Progenitor cell of endocrine pancreas (in vitro differentiated cells): ENCODE measurements at regions not wholly inside any gene's neighbourhood (a gene's known extent, or its start where the extent isn't known, plus 50 kb on each side); places are given as distances from the start of the nearest gene placed in this dataset.

Experiments
- DNase-seq: peaks from one replicate; pipeline ENCODE4 v3.0.0; 2021; ENCODE audit warnings: low spot score; ENCODE audit not compliant: unreplicated experiment
- H3K27ac Mint-ChIP-seq: 2 replicates; pipeline ENCODE4 v1.8.0; 2021; ENCODE audit warnings: mild to moderate bottlenecking, moderate library complexity, mixed read lengths
- H3K27me3 Mint-ChIP-seq: 2 replicates; pipeline ENCODE4 v1.8.0; 2021; ENCODE audit warnings: mixed read lengths
- H3K36me3 Mint-ChIP-seq: 2 replicates; pipeline ENCODE4 v1.8.0; 2022; ENCODE audit warnings: mixed read lengths; ENCODE audit not compliant: insufficient read depth
- H3K4me1 Mint-ChIP-seq: 2 replicates; pipeline ENCODE4 v1.8.0; 2021; ENCODE audit warnings: low read depth, mixed read lengths
- H3K4me3 Mint-ChIP-seq: 2 replicates; pipeline ENCODE4 v1.8.0; 2021; ENCODE audit warnings: low read depth, mild to moderate bottlenecking, moderate library complexity, mixed read lengths
- H3K9me3 Mint-ChIP-seq: 2 replicates; pipeline ENCODE4 v1.8.0; 2021; ENCODE audit warnings: low read depth, mixed read lengths
- TF ChIP-seq, protein P1 (sequence below): fragments of 200-600 bp; sonication (generic); IDR thresholded peaks from one replicate; pipeline ENCODE4 v1.5.0; 2021; ENCODE audit warnings: antibody characterized with exemption, mild to moderate bottlenecking; ENCODE audit not compliant: unreplicated experiment

DNA sequence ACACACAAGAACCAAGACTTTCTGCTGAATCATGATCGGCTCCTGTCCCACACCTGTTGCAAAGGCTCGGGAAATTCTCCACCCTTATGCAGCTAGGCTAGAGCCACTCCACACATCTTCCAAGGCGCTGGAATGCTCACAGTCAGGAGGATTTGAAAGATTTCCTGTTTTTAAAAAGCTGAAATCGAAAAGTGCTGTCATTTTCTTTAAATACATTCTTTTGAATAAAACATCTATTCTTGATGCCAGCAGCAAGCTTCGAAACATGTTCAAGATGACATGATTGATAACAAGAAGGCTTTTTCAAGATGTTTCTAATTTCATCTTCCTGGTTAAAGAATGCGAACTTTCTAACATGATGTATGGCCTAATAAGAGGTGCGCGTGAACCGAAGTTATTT is 219.7 kb upstream of the CDH5 start:
- DNase-seq = no peak
- H3K27ac Mint-ChIP-seq = no peak overlapping the region
- peaks cover 18% of the 10 kb centered on the region for H3K27me3 Mint-ChIP-seq
- no peaks in the 10 kb centered on the region for H3K4me1 Mint-ChIP-seq
- no peaks in the 10 kb centered on the region for H3K36me3 Mint-ChIP-seq
- TF ChIP-seq, protein P1, sequence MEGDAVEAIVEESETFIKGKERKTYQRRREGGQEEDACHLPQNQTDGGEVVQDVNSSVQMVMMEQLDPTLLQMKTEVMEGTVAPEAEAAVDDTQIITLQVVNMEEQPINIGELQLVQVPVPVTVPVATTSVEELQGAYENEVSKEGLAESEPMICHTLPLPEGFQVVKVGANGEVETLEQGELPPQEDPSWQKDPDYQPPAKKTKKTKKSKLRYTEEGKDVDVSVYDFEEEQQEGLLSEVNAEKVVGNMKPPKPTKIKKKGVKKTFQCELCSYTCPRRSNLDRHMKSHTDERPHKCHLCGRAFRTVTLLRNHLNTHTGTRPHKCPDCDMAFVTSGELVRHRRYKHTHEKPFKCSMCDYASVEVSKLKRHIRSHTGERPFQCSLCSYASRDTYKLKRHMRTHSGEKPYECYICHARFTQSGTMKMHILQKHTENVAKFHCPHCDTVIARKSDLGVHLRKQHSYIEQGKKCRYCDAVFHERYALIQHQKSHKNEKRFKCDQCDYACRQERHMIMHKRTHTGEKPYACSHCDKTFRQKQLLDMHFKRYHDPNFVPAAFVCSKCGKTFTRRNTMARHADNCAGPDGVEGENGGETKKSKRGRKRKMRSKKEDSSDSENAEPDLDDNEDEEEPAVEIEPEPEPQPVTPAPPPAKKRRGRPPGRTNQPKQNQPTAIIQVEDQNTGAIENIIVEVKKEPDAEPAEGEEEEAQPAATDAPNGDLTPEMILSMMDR = no peak
- H3K4me3 Mint-ChIP-seq = no peak overlapping the region
- H3K9me3 Mint-ChIP-seq = no peaks in the 10 kb centered on the region

DNA sequence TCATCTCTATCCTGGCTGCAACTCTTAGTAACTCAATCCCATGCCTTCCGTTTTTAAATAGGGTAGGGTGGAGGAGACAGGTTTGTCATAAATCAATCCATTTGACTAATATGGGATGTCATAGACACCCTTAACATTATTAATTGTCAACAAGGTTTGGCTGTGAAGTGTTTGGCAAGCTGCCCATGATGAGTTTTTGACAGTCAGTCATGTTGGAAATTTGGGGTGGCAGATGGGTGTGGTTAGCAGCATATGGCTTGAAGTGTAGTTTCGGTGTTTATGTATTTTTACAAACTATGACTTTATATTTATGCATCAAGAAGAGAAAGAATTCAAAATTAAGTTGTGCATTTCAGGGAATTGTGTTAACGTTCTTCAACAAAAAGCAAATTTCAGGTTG is 221.8 kb upstream of the CDH5 start:
- Mint-ChIP-seq H3K9me3 (no peaks in the 10 kb centered on the region), H3K4me3 (no peak overlapping the region), H3K4me1 (no peaks in the 10 kb centered on the region), H3K27me3 (peaks cover 31% of the 10 kb centered on the region), H3K36me3 (no peaks in the 10 kb centered on the region), H3K27ac (no peak overlapping the region)
- DNase-seq = no peak
- TF ChIP-seq, protein P1 = no peak

DNA sequence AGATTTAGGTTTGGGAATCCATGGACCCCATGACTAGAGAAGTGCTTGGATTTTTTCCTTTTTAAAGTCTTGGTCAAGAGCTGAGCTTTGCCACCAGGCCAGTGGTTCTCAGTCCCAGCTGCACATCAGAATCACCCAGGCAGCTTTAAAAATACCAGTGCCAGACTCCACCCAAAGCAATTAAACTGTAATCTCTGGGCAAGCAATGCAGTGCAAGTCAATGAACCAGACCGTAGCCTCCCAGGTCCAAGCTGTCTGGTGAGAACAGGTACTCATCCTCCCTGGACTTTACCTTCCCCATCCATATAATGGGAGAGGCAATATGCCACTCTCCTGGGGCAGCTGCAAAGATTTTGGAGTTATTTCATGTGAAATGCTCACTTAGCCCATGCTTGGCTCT is 223.1 kb upstream of the CDH5 start:
- TF ChIP-seq, protein P1 = no peak
- DNase-seq = no peak
- Mint-ChIP-seq H3K27ac (no peak overlapping the region), H3K4me1 (no peaks in the 10 kb centered on the region), H3K27me3 (peaks cover 27% of the 10 kb centered on the region), H3K36me3 (no peaks in the 10 kb centered on the region), H3K9me3 (no peaks in the 10 kb centered on the region), H3K4me3 (no peak overlapping the region)

DNA sequence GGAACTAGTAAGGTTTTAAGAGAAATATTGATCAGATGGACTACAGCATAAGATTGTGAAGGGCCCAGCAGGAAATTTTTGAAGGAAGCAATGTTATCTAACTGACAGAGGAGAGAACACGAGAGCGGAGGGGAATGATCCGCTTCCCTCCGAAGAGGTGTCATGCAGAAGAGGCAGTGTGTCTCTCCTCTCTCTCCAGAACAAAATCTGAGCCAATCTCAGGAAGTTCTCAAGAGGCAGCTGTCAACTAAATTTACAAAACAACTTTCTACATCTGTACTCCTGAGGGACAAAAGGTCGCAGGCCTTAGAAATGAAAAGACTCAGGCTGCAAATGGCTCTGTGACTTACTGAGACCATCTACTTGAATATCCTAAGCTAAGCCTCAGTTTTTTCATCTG is 224.6 kb upstream of the CDH5 start:
- Mint-ChIP-seq H3K9me3 (no peaks in the 10 kb centered on the region), H3K27me3 (peaks cover 29% of the 10 kb centered on the region), H3K27ac (no peak overlapping the region), H3K4me3 (no peak overlapping the region), H3K36me3 (no peaks in the 10 kb centered on the region), H3K4me1 (peaks cover 7% of the 10 kb centered on the region)
- TF ChIP-seq, protein P1 = no peak
- no peak for DNase-seq

DNA sequence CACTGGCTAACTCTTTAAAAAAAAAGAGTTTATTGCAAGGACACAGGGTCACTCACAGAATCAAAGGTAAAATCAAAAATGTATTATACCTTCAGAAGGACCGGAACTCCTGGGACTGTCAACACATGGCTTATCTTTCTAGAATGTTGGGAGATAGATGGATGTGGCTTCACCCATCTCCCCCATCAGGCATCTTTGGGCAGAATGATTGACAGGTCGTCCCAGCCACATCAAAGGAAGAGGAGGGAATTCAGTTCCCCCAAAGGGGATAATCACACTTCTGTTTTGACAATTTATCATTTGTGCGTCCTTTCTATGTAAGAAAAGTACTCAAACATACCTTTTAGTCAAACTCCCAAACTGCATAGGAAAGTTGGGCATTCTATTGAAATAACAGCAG is 228.6 kb upstream of the CDH5 start:
- no peaks in the 10 kb centered on the region for H3K36me3 Mint-ChIP-seq
- H3K27me3 Mint-ChIP-seq = peaks cover 28% of the 10 kb centered on the region
- TF ChIP-seq, protein P1 = no peak
- no peak overlapping the region for H3K4me3 Mint-ChIP-seq
- no peaks in the 10 kb centered on the region for H3K9me3 Mint-ChIP-seq
- no peak for DNase-seq
- peaks cover 9% of the 10 kb centered on the region for H3K4me1 Mint-ChIP-seq
- H3K27ac Mint-ChIP-seq = no peak overlapping the region
